Astrocyte (in vitro differentiated cells and primary cell): ENCODE measurements at regions not wholly inside any gene's neighbourhood (a gene's known extent, or its start where the extent isn't known, plus 50 kb on each side); places are given as distances from the start of the nearest gene placed in this dataset.

Experiments used
- DNase-seq: peaks from one replicate; pipeline ENCODE4 v3.0.0-alpha.2; 2010; ENCODE audit warnings: low read depth
- FAIRE-seq: peaks from 2 replicates; lab custom pipeline; 2011; peaks lifted over from hg19 to GRCh38; lab: Jason Lieb, UNC
- H2AFZ ChIP-seq: 2 replicates; pipeline ENCODE4 v1.6.0; 2012; ENCODE audit warnings: low read depth, low read length, inconsistent platforms
- H3K27ac ChIP-seq: 2 replicates; pipeline ENCODE4 v1.5.1; 2011; ENCODE audit warnings: low read depth, low read length, inconsistent platforms
- H3K27me3 ChIP-seq: 2 replicates; pipeline ENCODE4 v1.6.0; 2011; ENCODE audit warnings: low read length, inconsistent platforms; ENCODE audit not compliant: insufficient read depth
- H3K36me3 ChIP-seq: 2 replicates; pipeline ENCODE4 v1.5.1; 2011; ENCODE audit warnings: low read length, inconsistent platforms; ENCODE audit not compliant: insufficient read depth
- H3K4me1 ChIP-seq: 2 replicates; pipeline ENCODE4 v1.5.1; 2011; ENCODE audit warnings: low read length, inconsistent platforms; ENCODE audit not compliant: insufficient read depth
- H3K4me2 ChIP-seq: 2 replicates; pipeline ENCODE4 v1.6.0; 2012; ENCODE audit warnings: low read length, inconsistent platforms
- H3K4me3 ChIP-seq: 2 replicates; pipeline ENCODE4 v1.5.1; 2011; ENCODE audit warnings: low read depth, mild to moderate bottlenecking, low read length, inconsistent platforms; ENCODE audit not compliant: insufficient read depth
- H3K79me2 ChIP-seq: 2 replicates; pipeline ENCODE4 v1.6.0; 2012; ENCODE audit warnings: mild to moderate bottlenecking, low read length, inconsistent platforms; ENCODE audit not compliant: insufficient read depth
- H3K9ac ChIP-seq: 2 replicates; pipeline ENCODE4 v1.6.0; 2012; ENCODE audit warnings: mild to moderate bottlenecking, low read length, inconsistent platforms
- H3K9me3 ChIP-seq: 2 replicates; pipeline ENCODE4 v1.5.1; 2012; ENCODE audit warnings: low read depth, mild to moderate bottlenecking, low read length, inconsistent platforms; ENCODE audit not compliant: insufficient read depth
- H4K20me1 ChIP-seq: 2 replicates; pipeline ENCODE4 v1.6.0; 2012; ENCODE audit warnings: low read length, inconsistent platforms; ENCODE audit not compliant: insufficient read depth
- H3K27ac Mint-ChIP-seq: one replicate; pipeline ENCODE4 v1.8.0; 2021; ENCODE audit warnings: mild to moderate bottlenecking, mixed read lengths; ENCODE audit not compliant: unreplicated experiment
- H3K27me3 Mint-ChIP-seq: one replicate; pipeline ENCODE4 v1.8.0; 2021; ENCODE audit warnings: low read depth, mixed read lengths; ENCODE audit not compliant: unreplicated experiment
- H3K36me3 Mint-ChIP-seq: one replicate; pipeline ENCODE4 v1.8.0; 2021; ENCODE audit warnings: low read depth, mixed read lengths; ENCODE audit not compliant: unreplicated experiment
- H3K4me1 Mint-ChIP-seq: one replicate; pipeline ENCODE4 v1.8.0; 2021; ENCODE audit warnings: low read depth, mixed read lengths; ENCODE audit not compliant: unreplicated experiment
- H3K4me3 Mint-ChIP-seq: one replicate; pipeline ENCODE4 v1.8.0; 2021; ENCODE audit warnings: mild to moderate bottlenecking, moderate library complexity, mixed read lengths; ENCODE audit not compliant: unreplicated experiment
- H3K9me3 Mint-ChIP-seq: one replicate; pipeline ENCODE4 v1.8.0; 2021; ENCODE audit warnings: mild to moderate bottlenecking, mixed read lengths; ENCODE audit not compliant: unreplicated experiment
- CTCF ChIP-seq: IDR thresholded peaks from 2 replicates; pipeline ENCODE4 v1.5.1; 2011; ENCODE audit warnings: low read depth, mild to moderate bottlenecking, inconsistent platforms, low read length, moderate library complexity; ENCODE audit not compliant: insufficient read depth
- EZH2 ChIP-seq: IDR thresholded peaks from 2 replicates; pipeline ENCODE4 v1.6.1; 2012; ENCODE audit warnings: mild to moderate bottlenecking, low read length, inconsistent platforms; ENCODE audit not compliant: insufficient read depth

DNA sequence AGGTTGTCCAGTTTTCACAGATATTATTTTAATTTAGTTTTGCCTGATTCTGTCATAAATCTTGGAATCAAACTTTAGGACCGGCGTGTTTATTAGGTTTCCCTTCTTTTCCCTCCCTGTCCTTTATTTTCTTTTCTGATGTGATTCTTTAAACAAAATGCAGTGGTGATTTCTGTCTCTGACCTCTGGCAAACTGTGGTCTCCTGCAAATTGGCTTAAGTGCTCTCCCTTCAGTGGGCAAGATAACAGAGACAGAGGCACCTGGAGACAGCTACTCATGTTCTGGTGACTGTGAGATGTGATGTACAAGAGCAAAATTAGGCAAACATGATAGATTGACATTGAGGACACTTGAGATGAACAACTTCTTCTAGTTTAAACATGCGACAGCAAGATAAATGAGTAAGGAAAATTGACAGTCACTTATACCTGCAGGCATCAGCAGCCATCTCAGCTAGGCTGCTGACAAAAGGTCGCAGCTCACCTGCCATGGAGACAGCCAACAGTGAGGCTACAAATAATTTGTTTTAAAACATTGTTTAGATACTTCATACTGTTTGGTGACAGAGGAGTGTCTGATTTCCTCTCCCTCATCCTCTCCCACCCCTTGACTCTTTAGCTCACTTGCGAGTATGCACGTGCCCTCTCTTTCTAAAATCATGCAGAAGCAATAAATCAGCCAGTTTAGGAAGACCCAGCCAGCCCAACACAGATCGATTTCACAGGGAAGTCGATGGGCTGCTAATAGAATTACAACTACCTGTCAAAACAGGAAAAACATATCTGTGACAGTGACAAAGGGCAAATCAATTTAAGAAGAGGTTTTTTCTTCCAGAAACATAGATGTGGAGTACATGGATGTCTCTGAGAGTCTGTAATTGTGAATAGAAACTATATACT is 63.4 kb upstream of the MAP3K7 start:
- Histone ChIP-seq H3K4me3 (no peak overlapping the region), H3K79me2 (no peaks in the 10 kb centered on the region), H3K9me3 (no peaks in the 10 kb centered on the region), H3K36me3 (no peaks in the 10 kb centered on the region), H3K27me3 (no peaks in the 10 kb centered on the region), H3K4me2 (no peak overlapping the region), H3K27ac (no peak overlapping the region), H4K20me1 (no peaks in the 10 kb centered on the region), H2AFZ (no peak overlapping the region), H3K4me1 (no peaks in the 10 kb centered on the region), H3K9ac (no peak overlapping the region)
- no peak overlapping the region for H3K4me3 Mint-ChIP-seq
- DNase-seq (no peak), FAIRE-seq (no peak)
- no peaks in the 10 kb centered on the region for H3K36me3 Mint-ChIP-seq
- H3K27ac Mint-ChIP-seq, result no peak overlapping the region
- peaks cover under 1% of the 10 kb centered on the region for H3K27me3 Mint-ChIP-seq
- TF ChIP-seq EZH2 (no peak), CTCF (no peak)
- peaks cover 12% of the 10 kb centered on the region for H3K4me1 Mint-ChIP-seq
- no peaks in the 10 kb centered on the region for H3K9me3 Mint-ChIP-seq

- Mint-ChIP-seq H3K27me3 (no peaks in the 10 kb centered on the region), H3K27ac (no peak overlapping the region), H3K4me3 (no peak overlapping the region), H3K36me3 (no peaks in the 10 kb centered on the region), H3K9me3 (no peaks in the 10 kb centered on the region), H3K4me1 (peaks cover 14% of the 10 kb centered on the region)
- no peak overlapping the region for H3K4me3 ChIP-seq
- TF ChIP-seq CTCF, result no peak
- no peak for TF ChIP-seq EZH2
- FAIRE-seq (no peak), DNase-seq (no peak)
- no peaks in the 10 kb centered on the region for H3K9me3 ChIP-seq
- H3K4me1 ChIP-seq, result no peaks in the 10 kb centered on the region
- no peak overlapping the region for H3K4me2 ChIP-seq
- no peak overlapping the region for H3K27ac ChIP-seq
- no peak overlapping the region for H2AFZ ChIP-seq
- no peak overlapping the region for H3K9ac ChIP-seq
- H3K79me2 ChIP-seq, result no peaks in the 10 kb centered on the region
- no peaks in the 10 kb centered on the region for H4K20me1 ChIP-seq
- H3K36me3 ChIP-seq, result no peaks in the 10 kb centered on the region
- H3K27me3 ChIP-seq, result no peaks in the 10 kb centered on the region
Measured at GRCh38 chr6:90648873-90649272, 62.0 kb upstream of the MAP3K7 start.

DNA sequence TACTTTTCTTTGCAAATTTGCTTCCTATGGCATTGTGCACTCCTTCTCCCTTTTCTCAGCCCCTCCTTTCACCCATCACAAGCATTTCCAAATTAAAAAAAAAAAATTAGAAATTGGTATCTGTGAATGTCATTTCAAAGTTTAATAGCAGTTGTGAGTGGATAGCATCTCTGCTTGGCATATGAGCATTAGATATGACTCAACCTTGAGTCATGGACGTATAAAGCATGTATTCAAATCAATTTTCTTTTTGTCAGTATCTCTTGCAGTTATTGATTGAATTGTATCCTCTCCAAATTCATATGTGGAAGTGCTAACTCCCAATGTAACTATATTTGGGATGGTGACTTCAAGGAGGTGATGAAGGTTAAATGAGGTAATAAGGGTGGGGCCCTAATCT is 60.1 kb upstream of the MAP3K7 start:
- peaks cover 11% of the 10 kb centered on the region for H3K4me1 Mint-ChIP-seq
- no peaks in the 10 kb centered on the region for H3K27me3 Mint-ChIP-seq
- Histone ChIP-seq H3K36me3 (no peaks in the 10 kb centered on the region), H3K4me2 (no peak overlapping the region), H3K9me3 (no peaks in the 10 kb centered on the region), H3K79me2 (no peaks in the 10 kb centered on the region), H3K27ac (no peak overlapping the region), H3K4me3 (no peak overlapping the region), H3K27me3 (no peaks in the 10 kb centered on the region), H4K20me1 (no peaks in the 10 kb centered on the region), H2AFZ (no peak overlapping the region), H3K9ac (no peak overlapping the region), H3K4me1 (no peaks in the 10 kb centered on the region)
- DNase-seq (no peak), FAIRE-seq (no peak)
- H3K9me3 Mint-ChIP-seq, result no peaks in the 10 kb centered on the region
- no peak overlapping the region for H3K27ac Mint-ChIP-seq
- H3K4me3 Mint-ChIP-seq, result no peak overlapping the region
- H3K36me3 Mint-ChIP-seq, result no peaks in the 10 kb centered on the region
- TF ChIP-seq CTCF, result no peak
- TF ChIP-seq EZH2, result no peak
